GM10266 (cell line): ENCODE measurements at regions not wholly inside any gene's neighbourhood (a gene's known extent, or its start where the extent isn't known, plus 50 kb on each side); places are given as distances from the start of the nearest gene placed in this dataset.

Source experiments
- DNase-seq: peaks from one replicate; pipeline ENCODE4 v3.0.0; 2012; ENCODE audit errors: extremely low spot score
- CTCF ChIP-seq: IDR thresholded peaks from 2 replicates; pipeline ENCODE4 v1.5.1; 2012; ENCODE audit warnings: mild to moderate bottlenecking, low read depth; ENCODE audit not compliant: control insufficient read depth, insufficient read depth; ENCODE audit errors: missing control alignments

- no peak for TF ChIP-seq CTCF
- no peak for DNase-seq
Measured at GRCh38 chr2:79253243-79253774, 93.8 kb upstream of the REG3A start.

- no peak for DNase-seq
- TF ChIP-seq CTCF = no peak
Measured at GRCh38 chr2:79250656-79251055, 91.1 kb upstream of the REG3A start.

GRCh38 chr2:79248776-79249175 lies 89.2 kb upstream of the REG3A start:
- TF ChIP-seq CTCF = no peak
- DNase-seq = no peak

GRCh38 chr2:79235135-79235534 lies 75.6 kb upstream of the REG3A start:
- DNase-seq = no peak
- no peak for TF ChIP-seq CTCF

- no peak for DNase-seq
- no peak for TF ChIP-seq CTCF
Measured at GRCh38 chr2:79223539-79223938, 64.0 kb upstream of the REG3A start.

- peak; percentile 42 for DNase-seq
- TF ChIP-seq CTCF = peak; percentile 75
Measured at GRCh38 chr2:79219383-79219988, 59.9 kb upstream of the REG3A start.

- no peak for DNase-seq
Measured at GRCh38 chr2:79210274-79210917, 50.8 kb upstream of the REG3A start.

More at GRCh38 chr2:79210274-79210917, 50.8 kb upstream of the REG3A start:
- TF ChIP-seq CTCF = no peak
